Naive thymus-derived CD4-positive, alpha-beta T cell (primary cell): ENCODE measurements at regions not wholly inside any gene's neighbourhood (a gene's known extent, or its start where the extent isn't known, plus 50 kb on each side); places are given as distances from the start of the nearest gene placed in this dataset.

Source experiments
- ATAC-seq: fragments of 150-1000 bp; cut with Tn5 transposase; 2 replicates; pipeline ENCODE4 v1.10.0; 2021; ENCODE audit warnings: mild to moderate bottlenecking, moderate library complexity
- CTCF ChIA-PET: fragments of 350-600 bp; sonication (Branson Sonifier 250); formaldehyde crosslinking; loops from one replicate; lab custom pipeline; 2021; ENCODE audit warnings: antibody characterized with exemption; lab: Charles Lee
- POLR2A ChIA-PET: fragments of 350-600 bp; sonication (Branson Sonifier 250); formaldehyde crosslinking; loops from one replicate; lab custom pipeline; 2021; ENCODE audit warnings: antibody characterized with exemption, inconsistent platforms; lab: Charles Lee
- DNase-seq, 9 donors: peaks; one replicate each; pipeline versions ENCODE4 v3.0.0 to v3.0.0-alpha.2; 2020 to 2022; ENCODE audit warnings: mixed read lengths in 1 of 9
- H3K27ac ChIP-seq: one replicate; pipeline ENCODE4 v1.7.0; 2013; ENCODE audit warnings: mild to moderate bottlenecking, low read depth, low read length, moderate library complexity
- H3K27me3 ChIP-seq, 2 donors: one replicate each; pipeline ENCODE4 v1.7.0; 2013; ENCODE audit warnings: low read length in 2 of 2, mild to moderate bottlenecking in 2 of 2, moderate library complexity in 2 of 2; ENCODE audit not compliant: control insufficient read depth in 2 of 2, insufficient read depth in 2 of 2
- H3K36me3 ChIP-seq, 3 experiments: 1 replicate in 2 of 3; 2 replicates in 1 of 3; pipeline ENCODE4 v1.7.0; 2013; ENCODE audit warnings: low read length in 3 of 3, mild to moderate bottlenecking in 3 of 3, moderate library complexity in 1 of 3; ENCODE audit not compliant: insufficient read depth in 3 of 3, control insufficient read depth in 2 of 3
- H3K4me1 ChIP-seq, 2 donors: one replicate each; pipeline ENCODE4 v1.7.0; 2013; ENCODE audit warnings: low read length in 2 of 2, mild to moderate bottlenecking in 2 of 2, moderate library complexity in 1 of 2; ENCODE audit not compliant: control insufficient read depth in 2 of 2, insufficient read depth in 2 of 2
- H3K4me3 ChIP-seq: 2 replicates; pipeline ENCODE4 v1.7.0; 2013; ENCODE audit warnings: mild to moderate bottlenecking, low read length
- H3K9me3 ChIP-seq, 3 experiments: 1 replicate in 2 of 3; 2 replicates in 1 of 3; pipeline ENCODE4 v1.7.0; 2013; ENCODE audit warnings: low read length in 3 of 3; ENCODE audit not compliant: control insufficient read depth in 2 of 3
- H3K27ac Mint-ChIP-seq, 9 donors: one replicate each; pipeline ENCODE4 v1.8.0; 2020 to 2022; ENCODE audit warnings: mixed read lengths in 9 of 9, mild to moderate bottlenecking in 8 of 9, moderate library complexity in 5 of 9, inconsistent platforms in 2 of 9
- H3K27me3 Mint-ChIP-seq, 5 donors: one replicate each; pipeline ENCODE4 v1.8.0; 2021 to 2022; ENCODE audit warnings: mixed read lengths in 5 of 5, mild to moderate bottlenecking in 1 of 5
- H3K36me3 Mint-ChIP-seq, 5 donors: one replicate each; pipeline ENCODE4 v1.8.0; 2020 to 2022; ENCODE audit warnings: mixed read lengths in 5 of 5, mild to moderate bottlenecking in 3 of 5, inconsistent platforms in 1 of 5
- H3K4me1 Mint-ChIP-seq, 7 donors: one replicate each; pipeline ENCODE4 v1.8.0; 2020 to 2022; ENCODE audit warnings: mixed read lengths in 7 of 7, mild to moderate bottlenecking in 3 of 7, inconsistent platforms in 1 of 7
- H3K4me3 Mint-ChIP-seq, 10 donors: one replicate each; pipeline ENCODE4 v1.8.0; 2020 to 2022; ENCODE audit warnings: mild to moderate bottlenecking in 10 of 10, mixed read lengths in 10 of 10, moderate library complexity in 6 of 10, inconsistent platforms in 2 of 10
- H3K9me3 Mint-ChIP-seq, 11 donors: one replicate each; pipeline ENCODE4 v1.8.0; 2020 to 2022; ENCODE audit warnings: mixed read lengths in 11 of 11, mild to moderate bottlenecking in 4 of 11, inconsistent platforms in 1 of 11, moderate library complexity in 1 of 11
- intact Hi-C, 2 donors: fragments of 100-400 bp; cut with micrococcal nuclease; formaldehyde crosslinking; loops; one replicate each; pipeline ENCODE4 v1.15.1; 2023

- H3K4me1 ChIP-seq, result no peaks in the 10 kb centered on the region
- no peaks in the 10 kb centered on the region for H3K36me3 ChIP-seq
- H3K4me3 ChIP-seq, result no peak overlapping the region
- POLR2A ChIA-PET, result no interaction called here
- Mint-ChIP-seq H3K4me1 (peaks cover 0 to 2% (median 0%) of the 10 kb centered on the region in 7 donors), H3K36me3 (peaks cover 0 to 4% (median 0%) of the 10 kb centered on the region in 5 donors), H3K27ac (no peak overlapping the region), H3K9me3 (peaks cover 0 to 9% (median 0%) of the 10 kb centered on the region in 11 donors), H3K27me3 (peaks cover 0 to 19% (median 3%) of the 10 kb centered on the region in 5 donors), H3K4me3 (no peak overlapping the region)
- CTCF ChIA-PET, result no interaction called here
- no peak for ATAC-seq
- peaks cover 0 to 5% (median 0%) of the 10 kb centered on the region in 3 experiments for H3K9me3 ChIP-seq
- no peak for DNase-seq
- intact Hi-C loops, result no loop called here
- H3K27me3 ChIP-seq, result no peaks in the 10 kb centered on the region
- H3K27ac ChIP-seq, result no peak overlapping the region
Measured at GRCh38 chr16:86108062-86108461, 209.1 kb downstream of the IRF8 start.

- no peak overlapping the region for H3K4me3 Mint-ChIP-seq
- no peak overlapping the region for H3K27ac ChIP-seq
- H3K9me3 ChIP-seq, result peaks cover 0 to 5% (median 0%) of the 10 kb centered on the region in 3 experiments
- peaks cover 0 to 26% (median 5%) of the 10 kb centered on the region in 5 donors for H3K27me3 Mint-ChIP-seq
- ATAC-seq, result no peak
- no peaks in the 10 kb centered on the region for H3K36me3 ChIP-seq
- no peaks in the 10 kb centered on the region for H3K4me1 ChIP-seq
- no peak overlapping the region for H3K27ac Mint-ChIP-seq
- POLR2A ChIA-PET, result no interaction called here
- H3K36me3 Mint-ChIP-seq, result peaks cover 0 to 4% (median 0%) of the 10 kb centered on the region in 5 donors
- H3K4me1 Mint-ChIP-seq, result peaks cover 0 to 2% (median 0%) of the 10 kb centered on the region in 7 donors
- H3K27me3 ChIP-seq, result no peaks in the 10 kb centered on the region
- CTCF ChIA-PET, result no interaction called here
- peaks cover 0 to 9% (median 0%) of the 10 kb centered on the region in 11 donors for H3K9me3 Mint-ChIP-seq
- intact Hi-C loops, result no loop called here
- no peak overlapping the region for H3K4me3 ChIP-seq
- no peak for DNase-seq
Measured at GRCh38 chr16:86110134-86110533, 211.2 kb downstream of the IRF8 start.

- peaks cover 0 to 2% (median 0%) of the 10 kb centered on the region in 7 donors for H3K4me1 Mint-ChIP-seq
- no peak overlapping the region for H3K27ac ChIP-seq
- H3K4me1 ChIP-seq, result no peaks in the 10 kb centered on the region
- H3K9me3 Mint-ChIP-seq, result peaks cover 0 to 9% (median 0%) of the 10 kb centered on the region in 11 donors
- DNase-seq (no peak), ATAC-seq (no peak)
- ChIA-PET CTCF (no interaction called here), POLR2A (no interaction called here)
- peaks cover 0 to 5% (median 0%) of the 10 kb centered on the region in 3 experiments for H3K9me3 ChIP-seq
- H3K4me3 Mint-ChIP-seq, result no peak overlapping the region
- intact Hi-C loops, result no loop called here
- H3K27ac Mint-ChIP-seq, result peak overlapping the region in 1 of 9 donors; percentile 49
- H3K36me3 ChIP-seq, result no peaks in the 10 kb centered on the region
- peaks cover 0 to 4% (median 0%) of the 10 kb centered on the region in 5 donors for H3K36me3 Mint-ChIP-seq
- H3K4me3 ChIP-seq, result no peak overlapping the region
- peaks cover 0 to 29% (median 5%) of the 10 kb centered on the region in 5 donors for H3K27me3 Mint-ChIP-seq
- H3K27me3 ChIP-seq, result no peaks in the 10 kb centered on the region
Measured at GRCh38 chr16:86110726-86111125, 211.8 kb downstream of the IRF8 start.

GRCh38 chr16:86112178-86112577 is 213.2 kb downstream of the IRF8 start:
- H3K9me3 Mint-ChIP-seq, result peaks cover 0 to 6% (median 0%) of the 10 kb centered on the region in 11 donors
- no peak for ATAC-seq
- Histone ChIP-seq H3K4me1 (no peaks in the 10 kb centered on the region), H3K36me3 (no peaks in the 10 kb centered on the region), H3K9me3 (peaks cover 0 to 5% (median 0%) of the 10 kb centered on the region in 3 experiments), H3K27me3 (no peaks in the 10 kb centered on the region), H3K4me3 (no peak overlapping the region), H3K27ac (no peak overlapping the region)
- POLR2A ChIA-PET, result no interaction called here
- CTCF ChIA-PET, result no interaction called here
- no peak overlapping the region for H3K4me3 Mint-ChIP-seq
- H3K27me3 Mint-ChIP-seq, result peaks cover 0 to 36% (median 5%) of the 10 kb centered on the region in 5 donors
- H3K36me3 Mint-ChIP-seq, result peaks cover 0 to 4% (median 0%) of the 10 kb centered on the region in 5 donors
- no peak overlapping the region for H3K27ac Mint-ChIP-seq
- H3K4me1 Mint-ChIP-seq, result peaks cover 0 to 2% (median 0%) of the 10 kb centered on the region in 7 donors
- intact Hi-C loops, result no loop called here
- DNase-seq, result no peak

DNA sequence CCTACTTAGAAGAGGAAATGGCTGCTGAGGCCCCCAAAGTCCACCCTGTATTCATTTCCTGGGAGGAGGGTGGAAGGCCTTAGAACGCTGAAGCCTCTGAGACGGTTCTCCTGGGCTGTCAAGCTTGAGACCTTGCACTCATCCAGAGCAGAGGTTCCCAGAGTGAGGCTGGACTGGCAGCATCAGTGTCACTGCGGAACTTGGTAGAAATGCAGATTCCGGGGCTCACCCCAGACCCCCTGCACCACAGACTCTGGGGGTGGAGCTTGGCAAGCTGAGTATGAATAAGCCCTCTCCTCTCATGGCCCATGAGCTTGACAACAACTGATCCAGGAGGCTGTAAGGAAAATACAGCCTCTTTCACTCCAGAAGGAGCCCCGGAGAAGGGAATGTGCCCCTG is 218.3 kb downstream of the IRF8 start:
- peaks cover 0 to 40% (median 9%) of the 10 kb centered on the region in 5 donors for H3K27me3 Mint-ChIP-seq

DNA sequence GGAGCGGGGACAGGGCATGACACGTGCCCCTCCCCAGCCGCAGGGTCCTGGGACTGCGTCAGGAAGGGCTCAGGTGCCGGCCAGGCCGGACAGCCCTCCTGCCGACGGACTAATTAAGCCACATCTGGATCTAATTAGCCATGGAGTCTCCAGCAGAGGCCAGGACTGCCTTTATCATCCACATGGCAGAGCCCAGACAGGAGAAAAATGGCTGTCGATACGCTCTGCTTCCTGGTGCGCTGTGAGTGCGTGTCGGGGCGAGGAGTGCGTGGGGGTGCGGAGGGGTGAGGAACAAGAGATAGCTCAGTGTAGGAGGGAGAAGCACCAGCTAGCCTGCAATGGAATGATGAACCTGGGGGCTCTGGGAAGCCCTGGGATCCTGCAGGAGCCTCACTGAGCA is 218.8 kb downstream of the IRF8 start:
- DNase-seq (no peak), ATAC-seq (no peak)
- Mint-ChIP-seq H3K36me3 (no peaks in the 10 kb centered on the region), H3K4me1 (peaks cover 0 to 4% (median 0%) of the 10 kb centered on the region in 7 donors), H3K27ac (no peak overlapping the region), H3K27me3 (peaks cover 0 to 40% (median 8%) of the 10 kb centered on the region in 5 donors), H3K9me3 (peaks cover 0 to 2% (median 0%) of the 10 kb centered on the region in 11 donors), H3K4me3 (no peak overlapping the region)
- no peak overlapping the region for H3K4me3 ChIP-seq
- H3K9me3 ChIP-seq, result no peaks in the 10 kb centered on the region
- no peak overlapping the region for H3K27ac ChIP-seq
- intact Hi-C loops, result no loop called here
- H3K27me3 ChIP-seq, result no peaks in the 10 kb centered on the region
- POLR2A ChIA-PET, result no interaction called here
- CTCF ChIA-PET, result no interaction called here
- no peaks in the 10 kb centered on the region for H3K36me3 ChIP-seq
- no peaks in the 10 kb centered on the region for H3K4me1 ChIP-seq

More for the DNA sequence above, 218.3 kb downstream of the IRF8 start:
- H3K36me3 ChIP-seq, result no peaks in the 10 kb centered on the region
- H3K27ac ChIP-seq, result no peak overlapping the region
- ChIA-PET CTCF (no interaction called here), POLR2A (no interaction called here)
- H3K4me1 ChIP-seq, result no peaks in the 10 kb centered on the region
- DNase-seq, result no peak
- no peak overlapping the region for H3K27ac Mint-ChIP-seq
- no peak overlapping the region for H3K4me3 Mint-ChIP-seq
- intact Hi-C loops, result no loop called here
- peaks cover 0 to 4% (median 0%) of the 10 kb centered on the region in 7 donors for H3K4me1 Mint-ChIP-seq
- H3K4me3 ChIP-seq, result no peak overlapping the region
- no peak for ATAC-seq
- H3K9me3 ChIP-seq, result no peaks in the 10 kb centered on the region
- no peaks in the 10 kb centered on the region for H3K36me3 Mint-ChIP-seq
- peaks cover 0 to 2% (median 0%) of the 10 kb centered on the region in 11 donors for H3K9me3 Mint-ChIP-seq
- no peaks in the 10 kb centered on the region for H3K27me3 ChIP-seq
